T-cell (primary cell): ENCODE measurements at regions not wholly inside any gene's neighbourhood (a gene's known extent, or its start where the extent isn't known, plus 50 kb on each side); places are given as distances from the start of the nearest gene placed in this dataset.

Experiments used
- ATAC-seq, 4 experiments: fragments of 200-7000 bp in 3 of 4; fragments of 150-1000 bp in 1 of 4; cut with Tn5 transposase; replicated peaks in 1 of 4; 1 replicate in 3 of 4; 2 replicates in 1 of 4; pipeline ENCODE4 v1.10.0; 2021; ENCODE audit warnings: moderate library complexity in 3 of 4, mild to moderate bottlenecking in 2 of 4, moderate number of reproducible peaks in 1 of 4
- CTCF ChIA-PET, 2 donors: fragments of 300-600 bp; sonication (Branson Sonifier 250); formaldehyde crosslinking; loops; one replicate each; lab custom pipeline; 2022; ENCODE audit warnings: antibody characterized with exemption in 2 of 2; lab: Charles Lee
- POLR2A ChIA-PET, 2 donors: fragments of 300-600 bp; sonication (Branson Sonifier 250); formaldehyde crosslinking; loops; one replicate each; lab custom pipeline; 2022; ENCODE audit warnings: antibody characterized with exemption in 2 of 2; lab: Charles Lee
- DNase-seq, 35 experiments: peaks; one replicate each; pipeline versions ENCODE4 v3.0.0 to v3.0.0-alpha.2; 2013 to 2023
- H3K27ac ChIP-seq: one replicate; pipeline ENCODE4 v1.5.1; 2013; ENCODE audit warnings: low read length
- H3K27me3 ChIP-seq, 2 experiments: replicated peaks in 1 of 2; 1 replicate in 1 of 2; 2 replicates in 1 of 2; pipeline versions ENCODE4 v1.6.1 to v1.7.0; 2013; ENCODE audit warnings: low read length in 1 of 2, mixed read lengths in 1 of 2; ENCODE audit not compliant: control insufficient read depth in 2 of 2, insufficient read depth in 2 of 2; ENCODE audit errors: extremely low read depth in 1 of 2
- H3K36me3 ChIP-seq, 2 donors: 1 replicate in 1 of 2; 2 replicates in 1 of 2; pipeline versions ENCODE4 v1.6.1 to v1.7.0; 2013; ENCODE audit warnings: low read length in 1 of 2; ENCODE audit not compliant: control insufficient read depth in 2 of 2, insufficient read depth in 1 of 2; ENCODE audit errors: extremely low read depth in 1 of 2
- H3K4me1 ChIP-seq, 2 experiments: 1 replicate in 1 of 2; 2 replicates in 1 of 2; pipeline versions ENCODE4 v1.6.1 to v1.7.0; 2013; ENCODE audit warnings: low read length in 2 of 2, mixed read lengths in 1 of 2; ENCODE audit not compliant: insufficient read depth in 2 of 2, control insufficient read depth in 1 of 2; ENCODE audit errors: extremely low read depth in 1 of 2
- H3K4me3 ChIP-seq, 2 donors: 1 replicate in 1 of 2; 2 replicates in 1 of 2; pipeline versions ENCODE4 v1.5.1 to v1.7.0; 2013; ENCODE audit warnings: mild to moderate bottlenecking in 2 of 2, low read length in 1 of 2, moderate library complexity in 1 of 2; ENCODE audit not compliant: control insufficient read depth in 1 of 2; ENCODE audit errors: extremely low read depth in 1 of 2
- H3K9me3 ChIP-seq: 2 replicates; pipeline ENCODE4 v1.7.0; 2013
- H3K27ac Mint-ChIP-seq, 2 donors: one replicate each; pipeline ENCODE4 v1.8.0; 2020 to 2021; ENCODE audit warnings: mild to moderate bottlenecking in 2 of 2, mixed read lengths in 2 of 2
- H3K27me3 Mint-ChIP-seq, 2 donors: one replicate each; pipeline ENCODE4 v1.8.0; 2021 to 2022; ENCODE audit warnings: mixed read lengths in 2 of 2
- H3K36me3 Mint-ChIP-seq: one replicate; pipeline ENCODE4 v1.8.0; 2021; ENCODE audit warnings: mixed read lengths
- H3K4me1 Mint-ChIP-seq, 3 donors: one replicate each; pipeline ENCODE4 v1.8.0; 2020 to 2022; ENCODE audit warnings: mixed read lengths in 3 of 3, mild to moderate bottlenecking in 1 of 3
- H3K4me3 Mint-ChIP-seq, 3 donors: one replicate each; pipeline ENCODE4 v1.8.0; 2020 to 2022; ENCODE audit warnings: mild to moderate bottlenecking in 3 of 3, mixed read lengths in 3 of 3, moderate library complexity in 3 of 3
- H3K9me3 Mint-ChIP-seq, 3 donors: one replicate each; pipeline ENCODE4 v1.8.0; 2020 to 2022; ENCODE audit warnings: mixed read lengths in 3 of 3
- WGBS: methylation state at CpG from one replicate; pipeline ENCODE4 v1.1.5; 2013; ENCODE audit warnings: missing lambda C conversion rate; ENCODE audit not compliant: insufficient coverage; 5-methylcytosine and 5-hydroxymethylcytosine counted together

DNA sequence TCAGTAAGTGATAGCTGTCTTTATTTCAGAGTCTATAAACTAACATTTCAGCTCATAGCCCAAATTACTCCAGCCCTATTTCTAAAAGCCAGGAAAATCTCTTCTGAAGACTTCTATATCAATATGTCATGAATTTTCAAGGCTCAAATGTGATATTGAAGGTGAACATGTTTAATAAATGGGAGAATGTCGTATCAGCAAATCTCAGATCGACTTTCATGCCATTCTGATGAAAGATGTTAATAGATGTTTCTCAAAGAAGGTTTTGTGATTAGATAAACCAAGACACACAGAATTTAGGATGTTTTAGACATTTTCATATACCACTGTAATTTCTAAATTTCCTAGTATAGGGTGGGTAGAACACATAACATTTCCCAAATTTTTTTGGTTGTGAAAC is 380.6 kb downstream of the ARL4A start:
- no peaks in the 10 kb centered on the region for H3K4me1 ChIP-seq
- POLR2A ChIA-PET: interaction anchor here in 1 of 2 donors (0.6 kb wide), 1 partner anchor 52 kb away, joined by 3 read pairs; no protein-coding TSS in a partner anchor
- H3K27me3 ChIP-seq: no peaks in the 10 kb centered on the region
- no peaks in the 10 kb centered on the region for H3K4me1 Mint-ChIP-seq
- no peaks in the 10 kb centered on the region for H3K9me3 Mint-ChIP-seq
- no peaks in the 10 kb centered on the region for H3K9me3 ChIP-seq
- no peak for ATAC-seq
- H3K27me3 Mint-ChIP-seq: peaks cover 0 to 6% of the 10 kb centered on the region in 2 donors
- no peak overlapping the region for H3K4me3 Mint-ChIP-seq
- CTCF ChIA-PET: no interaction called here
- no peak for DNase-seq
- H3K36me3 ChIP-seq: no peaks in the 10 kb centered on the region
- no peak overlapping the region for H3K4me3 ChIP-seq
- no peak overlapping the region for H3K27ac ChIP-seq
- WGBS: no CpG with 5 or more reads among the region's 2 CpGs
- no peak overlapping the region for H3K27ac Mint-ChIP-seq
- no peaks in the 10 kb centered on the region for H3K36me3 Mint-ChIP-seq

DNA sequence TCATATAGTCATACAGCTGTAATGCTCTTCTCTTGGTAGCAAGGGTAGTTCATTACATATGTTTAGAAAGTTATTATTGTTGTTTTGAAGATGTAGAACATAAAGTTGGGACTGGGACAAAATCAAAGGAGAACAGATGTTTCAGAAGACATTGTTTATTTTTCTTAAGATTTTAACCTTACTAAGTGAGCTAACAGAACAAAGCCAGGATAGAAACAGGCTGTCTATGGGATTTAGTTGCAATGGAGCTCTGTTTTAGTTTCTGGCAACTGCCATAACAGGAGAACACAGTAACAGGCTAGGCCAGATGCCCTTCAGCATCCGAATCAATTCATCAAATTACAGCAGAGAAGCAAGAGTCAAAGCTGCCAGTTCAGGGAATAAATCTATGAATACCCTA is 382.4 kb downstream of the ARL4A start:
- H3K27me3 ChIP-seq: no peaks in the 10 kb centered on the region
- ATAC-seq (no peak), DNase-seq (no peak)
- no peak overlapping the region for H3K27ac ChIP-seq
- H3K27ac Mint-ChIP-seq: no peak overlapping the region
- no CpG with 5 or more reads among the region's 1 CpG for WGBS
- ChIA-PET CTCF (no interaction called here), POLR2A (no interaction called here)
- H3K4me1 ChIP-seq: no peaks in the 10 kb centered on the region
- H3K36me3 Mint-ChIP-seq: no peaks in the 10 kb centered on the region
- H3K27me3 Mint-ChIP-seq: peaks cover 0 to 2% of the 10 kb centered on the region in 2 donors
- no peaks in the 10 kb centered on the region for H3K36me3 ChIP-seq
- H3K4me3 ChIP-seq: no peak overlapping the region
- H3K9me3 Mint-ChIP-seq: no peaks in the 10 kb centered on the region
- no peaks in the 10 kb centered on the region for H3K4me1 Mint-ChIP-seq
- no peaks in the 10 kb centered on the region for H3K9me3 ChIP-seq
- no peak overlapping the region for H3K4me3 Mint-ChIP-seq

DNA sequence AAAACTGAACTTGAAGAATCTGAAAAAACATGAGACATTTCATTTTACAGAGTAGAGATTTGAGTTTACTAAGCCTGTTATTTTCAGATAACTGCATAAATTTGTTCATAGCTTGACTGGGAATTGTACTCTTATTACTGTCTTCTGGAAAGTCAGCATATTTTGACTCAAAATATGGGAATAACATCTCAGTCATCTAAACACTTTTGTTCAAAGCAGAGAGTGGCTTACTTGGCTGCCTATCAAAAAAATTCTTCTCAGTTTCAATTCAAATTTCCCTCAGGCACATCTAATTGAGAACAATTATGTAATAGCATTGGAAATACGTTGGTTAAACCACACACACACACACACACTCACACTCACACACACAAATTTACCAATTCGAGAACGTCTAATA is 384.6 kb downstream of the ARL4A start:
- Histone ChIP-seq H3K27ac (no peak overlapping the region), H3K4me1 (no peaks in the 10 kb centered on the region), H3K4me3 (no peak overlapping the region), H3K27me3 (no peaks in the 10 kb centered on the region), H3K36me3 (no peaks in the 10 kb centered on the region), H3K9me3 (no peaks in the 10 kb centered on the region)
- ChIA-PET POLR2A (no interaction called here), CTCF (no interaction called here)
- H3K4me3 Mint-ChIP-seq: no peak overlapping the region
- ATAC-seq (no peak), DNase-seq (no peak)
- no peaks in the 10 kb centered on the region for H3K36me3 Mint-ChIP-seq
- H3K27ac Mint-ChIP-seq: no peak overlapping the region
- H3K9me3 Mint-ChIP-seq: no peaks in the 10 kb centered on the region
- no CpG with 5 or more reads among the region's 3 CpGs for WGBS
- H3K27me3 Mint-ChIP-seq: peaks cover 2 to 6% of the 10 kb centered on the region in 2 donors
- H3K4me1 Mint-ChIP-seq: no peaks in the 10 kb centered on the region

DNA sequence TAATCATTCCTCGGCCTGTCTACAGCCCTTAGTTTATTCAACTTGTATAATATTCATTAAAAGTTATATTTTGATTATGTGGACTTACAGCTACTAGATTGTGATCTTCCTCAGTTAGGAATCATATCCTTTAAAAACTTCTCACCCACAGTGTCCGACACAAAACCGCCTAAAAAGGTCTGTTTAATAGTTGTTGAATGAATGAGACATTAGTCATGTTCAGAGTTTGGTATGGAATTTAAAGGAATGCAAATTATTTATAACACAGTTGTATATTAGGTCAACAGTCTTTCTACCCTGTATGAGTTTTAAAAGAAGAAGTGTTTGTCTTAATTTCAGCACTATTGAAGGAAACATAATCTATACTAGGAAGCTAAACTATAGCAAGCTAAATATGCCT is 390.0 kb downstream of the ARL4A start:
- WGBS: no CpG with 5 or more reads among the region's 3 CpGs
- H3K4me3 ChIP-seq: no peak overlapping the region
- CTCF ChIA-PET: no interaction called here
- no peaks in the 10 kb centered on the region for H3K4me1 ChIP-seq
- no peaks in the 10 kb centered on the region for H3K36me3 ChIP-seq
- DNase-seq (no peak), ATAC-seq (no peak)
- H3K9me3 ChIP-seq: no peaks in the 10 kb centered on the region
- POLR2A ChIA-PET: no interaction called here
- H3K27me3 Mint-ChIP-seq: peaks cover 3 to 11% of the 10 kb centered on the region in 2 donors
- H3K27ac Mint-ChIP-seq: no peak overlapping the region
- H3K9me3 Mint-ChIP-seq: no peaks in the 10 kb centered on the region
- no peaks in the 10 kb centered on the region for H3K4me1 Mint-ChIP-seq
- no peak overlapping the region for H3K27ac ChIP-seq
- H3K4me3 Mint-ChIP-seq: no peak overlapping the region
- no peaks in the 10 kb centered on the region for H3K27me3 ChIP-seq
- H3K36me3 Mint-ChIP-seq: no peaks in the 10 kb centered on the region

DNA sequence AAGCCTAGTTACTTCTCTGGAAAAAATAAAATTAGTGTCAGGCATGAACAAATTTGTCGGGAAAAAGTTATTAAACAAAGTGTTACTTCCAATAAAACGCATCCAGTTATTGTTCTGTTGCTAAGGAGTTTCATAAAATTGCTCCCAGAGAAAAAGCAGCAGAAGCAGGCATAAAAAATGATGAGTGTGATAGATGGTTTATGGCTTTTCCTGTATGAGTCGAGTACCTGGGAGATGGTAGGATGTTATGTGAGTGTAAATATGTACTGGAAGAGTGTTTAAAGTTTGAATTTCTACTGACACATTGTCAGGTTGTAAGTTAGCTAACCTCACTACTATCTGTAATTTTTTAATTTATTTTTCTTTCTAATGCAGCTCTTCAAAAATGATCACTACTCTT is 390.7 kb downstream of the ARL4A start:
- no peak overlapping the region for H3K4me3 ChIP-seq
- no peaks in the 10 kb centered on the region for H3K36me3 ChIP-seq
- H3K27me3 ChIP-seq: no peaks in the 10 kb centered on the region
- CTCF ChIA-PET: no interaction called here
- no peaks in the 10 kb centered on the region for H3K4me1 Mint-ChIP-seq
- H3K27ac ChIP-seq: no peak overlapping the region
- no peaks in the 10 kb centered on the region for H3K9me3 ChIP-seq
- H3K27ac Mint-ChIP-seq: no peak overlapping the region
- H3K4me1 ChIP-seq: no peaks in the 10 kb centered on the region
- no peaks in the 10 kb centered on the region for H3K36me3 Mint-ChIP-seq
- H3K4me3 Mint-ChIP-seq: no peak overlapping the region
- no peaks in the 10 kb centered on the region for H3K9me3 Mint-ChIP-seq
- peaks cover 3 to 11% of the 10 kb centered on the region in 2 donors for H3K27me3 Mint-ChIP-seq
- ATAC-seq: no peak
- WGBS: no CpG with 5 or more reads among the region's 3 CpGs
- DNase-seq: no peak
- POLR2A ChIA-PET: no interaction called here

DNA sequence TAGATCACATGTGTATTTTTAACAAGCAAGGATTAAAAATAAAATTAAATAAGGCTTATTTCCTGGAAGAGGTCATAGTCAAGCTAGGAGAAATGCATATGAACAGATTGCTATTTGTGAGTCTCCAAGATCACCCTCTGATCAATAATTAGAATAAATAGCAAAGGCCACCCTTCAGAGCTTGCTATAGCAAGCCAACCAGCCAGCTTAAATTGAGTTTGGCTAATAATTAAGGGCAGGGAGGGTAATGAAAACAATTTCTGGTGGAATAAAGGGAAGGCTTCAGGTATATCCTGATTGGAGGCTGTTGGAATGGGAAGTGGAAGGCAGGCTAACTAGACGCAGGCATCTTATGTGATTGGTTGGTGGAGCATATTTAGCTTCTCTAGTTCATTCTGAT is 403.5 kb downstream of the ARL4A start:
- DNase-seq (no peak), ATAC-seq (no peak)
- POLR2A ChIA-PET: no interaction called here

More for the DNA sequence above, 403.5 kb downstream of the ARL4A start:
- Histone ChIP-seq H3K4me1 (no peaks in the 10 kb centered on the region), H3K9me3 (no peaks in the 10 kb centered on the region), H3K27me3 (peaks cover 0 to 3% of the 10 kb centered on the region in 2 experiments), H3K27ac (no peak overlapping the region), H3K4me3 (no peak overlapping the region), H3K36me3 (no peaks in the 10 kb centered on the region)
- no peaks in the 10 kb centered on the region for H3K4me1 Mint-ChIP-seq
- 83% methylated on average over 1 of the region's 1 CpG for WGBS
- CTCF ChIA-PET: no interaction called here
- no peak overlapping the region for H3K4me3 Mint-ChIP-seq
- no peak overlapping the region for H3K27ac Mint-ChIP-seq
- peaks cover 10 to 13% of the 10 kb centered on the region in 2 donors for H3K27me3 Mint-ChIP-seq
- H3K9me3 Mint-ChIP-seq: peaks cover 0 to 4% (median 0%) of the 10 kb centered on the region in 3 donors
- no peaks in the 10 kb centered on the region for H3K36me3 Mint-ChIP-seq
